ENCODE measurements at regions not wholly inside any gene's neighbourhood (a gene's known extent, or its start where the extent isn't known, plus 50 kb on each side); places are given as distances from the start of the nearest gene placed in this dataset.
"Not testable (repeated sequence)": the region's sequence is repeated elsewhere in the genome, so short reads cannot be mapped to it uniquely, and the experiment has no call there.

DNA sequence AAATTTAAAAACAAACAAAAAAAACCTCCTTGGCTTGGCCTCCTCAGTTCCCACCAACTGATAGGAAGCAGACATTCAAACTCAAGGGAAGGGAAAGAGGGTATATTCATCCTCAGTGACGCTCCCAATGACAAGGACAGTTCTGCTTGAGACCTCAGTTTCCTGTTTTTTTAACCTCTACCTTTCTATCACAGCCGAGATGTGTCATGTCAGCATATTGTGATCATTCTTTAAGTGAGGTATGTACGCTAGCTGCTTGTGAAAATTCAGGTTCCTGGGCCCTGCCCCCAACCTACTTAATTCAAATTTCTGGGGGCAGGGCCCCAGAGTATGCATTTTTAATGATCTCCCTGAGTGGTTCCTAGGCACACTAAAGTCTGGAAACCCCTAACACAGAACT, 611.9 kb upstream of the TBX3 start:
- POLR2A ChIA-PET: no interaction called here
- CTCF ChIA-PET: no interaction called here
- H3K4me3 Mint-ChIP-seq: no peak overlapping the region

DNA sequence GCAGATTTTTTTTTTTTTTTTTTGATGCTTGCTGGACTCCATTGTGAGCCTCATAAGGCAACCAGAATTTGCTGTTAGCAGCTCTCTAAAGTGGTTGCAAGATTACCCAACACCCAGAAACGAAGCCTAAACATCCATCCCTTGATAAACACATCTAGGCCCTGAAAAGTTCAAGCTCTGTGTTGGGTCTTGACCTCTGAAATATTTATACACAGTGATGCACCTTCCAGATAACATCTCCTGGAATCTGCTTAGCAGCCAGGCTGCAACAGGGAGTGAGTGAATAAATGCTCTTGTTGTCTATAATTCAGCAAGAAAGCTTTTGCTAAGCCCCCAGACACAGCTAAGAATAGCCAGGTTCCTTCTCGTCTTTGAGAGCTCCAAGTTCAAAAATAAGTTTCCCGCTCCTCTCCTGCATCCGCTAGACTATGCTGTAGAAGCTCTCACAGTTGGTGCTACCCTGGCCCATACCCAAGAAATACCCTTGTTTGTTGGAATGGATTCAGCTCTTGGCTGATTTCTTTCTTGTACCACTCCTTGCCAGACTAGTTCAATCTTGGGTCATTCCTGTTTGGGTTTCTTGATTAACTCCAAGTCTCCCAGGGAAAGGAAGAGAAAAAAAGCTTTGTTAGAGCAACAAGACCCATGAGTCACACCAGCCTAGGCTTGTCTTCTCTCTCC, 610.6 kb upstream of the TBX3 start:
- no peaks in the 10 kb centered on the region for H3K27me3 Mint-ChIP-seq
- CTCF ChIA-PET: no interaction called here

More for the DNA sequence above, 611.9 kb upstream of the TBX3 start:
- DNase-seq: no peak
- Mint-ChIP-seq H3K27ac (no peak overlapping the region), H3K36me3 (ENCODE audit: low read depth) (no peaks in the 10 kb centered on the region), H3K4me1 (no peaks in the 10 kb centered on the region), H3K9me3 (no peaks in the 10 kb centered on the region), H3K27me3 (no peaks in the 10 kb centered on the region)
- intact Hi-C loops (cut with micrococcal nuclease): loop anchor here (2.0 kb wide), 1 partner anchor 19 kb away; no protein-coding TSS in a partner anchor
- ATAC-seq (ENCODE audit: low read depth): no peak
- TF ChIP-seq, protein P1, sequence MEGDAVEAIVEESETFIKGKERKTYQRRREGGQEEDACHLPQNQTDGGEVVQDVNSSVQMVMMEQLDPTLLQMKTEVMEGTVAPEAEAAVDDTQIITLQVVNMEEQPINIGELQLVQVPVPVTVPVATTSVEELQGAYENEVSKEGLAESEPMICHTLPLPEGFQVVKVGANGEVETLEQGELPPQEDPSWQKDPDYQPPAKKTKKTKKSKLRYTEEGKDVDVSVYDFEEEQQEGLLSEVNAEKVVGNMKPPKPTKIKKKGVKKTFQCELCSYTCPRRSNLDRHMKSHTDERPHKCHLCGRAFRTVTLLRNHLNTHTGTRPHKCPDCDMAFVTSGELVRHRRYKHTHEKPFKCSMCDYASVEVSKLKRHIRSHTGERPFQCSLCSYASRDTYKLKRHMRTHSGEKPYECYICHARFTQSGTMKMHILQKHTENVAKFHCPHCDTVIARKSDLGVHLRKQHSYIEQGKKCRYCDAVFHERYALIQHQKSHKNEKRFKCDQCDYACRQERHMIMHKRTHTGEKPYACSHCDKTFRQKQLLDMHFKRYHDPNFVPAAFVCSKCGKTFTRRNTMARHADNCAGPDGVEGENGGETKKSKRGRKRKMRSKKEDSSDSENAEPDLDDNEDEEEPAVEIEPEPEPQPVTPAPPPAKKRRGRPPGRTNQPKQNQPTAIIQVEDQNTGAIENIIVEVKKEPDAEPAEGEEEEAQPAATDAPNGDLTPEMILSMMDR (IDR thresholded peaks at IDR 0.05): no peak

DNA sequence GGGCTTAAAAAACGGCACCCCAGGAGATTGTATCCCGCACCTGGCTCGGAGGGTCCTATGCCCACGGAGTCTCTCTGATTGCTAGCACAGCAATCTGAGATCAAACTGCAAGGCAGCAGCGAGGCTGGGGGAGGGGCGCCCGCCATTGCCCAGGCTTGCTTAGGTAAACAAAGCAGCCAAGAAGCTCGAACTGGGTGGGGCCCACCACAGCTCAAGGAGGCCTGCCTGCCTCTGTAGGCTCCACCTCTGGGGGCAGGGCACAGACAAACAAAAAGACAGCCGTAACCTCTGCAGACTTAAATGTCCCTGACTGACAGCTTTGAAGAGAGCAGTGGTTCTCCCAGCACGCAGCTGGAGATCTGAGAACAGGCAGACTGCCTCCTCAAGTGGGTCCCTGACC, 601.5 kb upstream of the TBX3 start:
- intact Hi-C loops (cut with micrococcal nuclease); CTCF ChIA-PET; H3K27me3 Mint-ChIP-seq; H3K9me3 Mint-ChIP-seq; H3K36me3 Mint-ChIP-seq (ENCODE audit: low read depth); ATAC-seq (ENCODE audit: low read depth); H3K4me3 Mint-ChIP-seq; POLR2A ChIA-PET; DNase-seq; H3K27ac Mint-ChIP-seq; H3K4me1 Mint-ChIP-seq: not testable (repeated sequence)

More for the DNA sequence above, 610.6 kb upstream of the TBX3 start:
- DNase-seq (no peak), ATAC-seq (ENCODE audit: low read depth) (no peak)
- Mint-ChIP-seq H3K9me3 (no peaks in the 10 kb centered on the region), H3K36me3 (ENCODE audit: low read depth) (no peaks in the 10 kb centered on the region), H3K27ac (no peak overlapping the region), H3K4me1 (no peaks in the 10 kb centered on the region), H3K4me3 (no peak overlapping the region)
- TF ChIP-seq, protein P1 (IDR thresholded peaks at IDR 0.05): no peak
- POLR2A ChIA-PET: no interaction called here
- intact Hi-C loops (cut with micrococcal nuclease): loop anchor here (2.0 kb wide), 1 partner anchor 18 kb away; no protein-coding TSS in a partner anchor

DNA sequence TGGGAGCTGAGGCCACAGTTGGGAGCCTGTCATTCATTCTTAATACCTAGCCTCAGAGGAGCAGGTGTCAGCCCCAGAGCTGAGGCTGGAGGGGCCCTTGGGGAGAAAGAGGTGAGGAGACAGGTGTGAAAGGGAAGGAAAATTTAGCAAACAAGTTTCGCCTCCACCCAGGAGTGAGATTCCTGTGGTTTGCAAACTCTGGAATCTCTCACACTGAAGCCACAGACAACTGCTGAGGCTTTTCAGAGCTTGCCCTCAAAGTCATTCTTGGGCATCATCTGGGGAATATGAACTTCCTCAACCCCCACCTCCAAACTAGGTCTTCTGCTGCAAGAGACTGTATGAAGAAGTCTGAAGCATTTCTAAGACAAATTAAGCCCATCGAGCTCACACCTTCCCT, 589.5 kb upstream of the TBX3 start:
- no peaks in the 10 kb centered on the region for H3K27me3 Mint-ChIP-seq
- CTCF ChIA-PET: no interaction called here
- no peak for ATAC-seq (ENCODE audit: low read depth)
- TF ChIP-seq, protein P1 (IDR thresholded peaks at IDR 0.05): no peak
- no peak for DNase-seq
- POLR2A ChIA-PET: no interaction called here
- no peak overlapping the region for H3K4me3 Mint-ChIP-seq
- H3K36me3 Mint-ChIP-seq (ENCODE audit: low read depth): no peaks in the 10 kb centered on the region
- no peak overlapping the region for H3K27ac Mint-ChIP-seq
- no peaks in the 10 kb centered on the region for H3K9me3 Mint-ChIP-seq
- intact Hi-C loops (cut with micrococcal nuclease): no loop called here
- H3K4me1 Mint-ChIP-seq: no peaks in the 10 kb centered on the region

DNA sequence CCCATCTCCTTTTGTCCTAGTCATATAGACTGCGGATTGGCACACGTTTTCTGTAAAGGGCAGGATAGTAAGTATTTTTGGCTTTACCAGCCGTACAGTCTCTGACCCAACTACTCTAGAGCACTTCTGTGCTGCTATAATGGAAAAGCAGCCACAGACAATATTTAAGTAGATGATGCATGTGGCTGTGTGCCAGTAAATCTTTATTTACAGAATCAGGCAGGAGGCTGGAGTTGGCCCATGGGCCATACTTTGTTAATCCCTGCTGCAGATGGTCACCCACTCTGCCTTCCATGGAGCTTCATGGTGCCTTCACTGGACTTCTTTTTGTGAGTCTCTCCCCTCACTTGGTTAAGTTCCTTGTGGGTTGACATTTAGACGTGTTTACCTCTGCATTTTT, 584.5 kb upstream of the TBX3 start:
- Mint-ChIP-seq H3K9me3 (no peaks in the 10 kb centered on the region), H3K27me3 (no peaks in the 10 kb centered on the region), H3K4me3 (no peak overlapping the region), H3K36me3 (ENCODE audit: low read depth) (no peaks in the 10 kb centered on the region), H3K4me1 (no peaks in the 10 kb centered on the region), H3K27ac (no peak overlapping the region)
- DNase-seq (no peak), ATAC-seq (ENCODE audit: low read depth) (no peak)
- TF ChIP-seq, protein P1 (IDR thresholded peaks at IDR 0.05): no peak
- intact Hi-C loops (cut with micrococcal nuclease): no loop called here
- CTCF ChIA-PET: no interaction called here
- POLR2A ChIA-PET: no interaction called here

DNA sequence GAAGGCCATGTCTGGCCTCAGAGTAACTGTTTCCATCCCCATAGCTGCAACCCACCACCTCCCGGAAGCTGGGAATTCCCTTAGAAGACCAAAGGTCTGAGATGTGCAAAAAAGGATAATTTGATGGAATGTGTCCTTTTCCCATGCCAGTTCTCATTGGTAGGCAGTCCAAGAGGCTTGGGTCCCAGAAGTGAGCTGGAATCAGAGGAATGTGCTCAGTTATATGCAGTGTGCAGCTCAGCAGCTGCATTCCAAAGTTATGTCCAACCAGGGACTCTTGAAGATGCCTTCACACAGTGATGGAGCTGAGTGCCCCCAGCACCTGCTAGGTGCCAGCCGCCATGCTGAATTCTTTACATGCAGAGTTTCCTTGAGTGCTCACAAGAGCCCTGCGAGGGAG, 583.9 kb upstream of the TBX3 start:
- TF ChIP-seq, protein P1 (IDR thresholded peaks at IDR 0.05): no peak
- Mint-ChIP-seq H3K27ac (no peak overlapping the region), H3K4me3 (no peak overlapping the region), H3K36me3 (ENCODE audit: low read depth) (no peaks in the 10 kb centered on the region), H3K4me1 (no peaks in the 10 kb centered on the region), H3K27me3 (no peaks in the 10 kb centered on the region), H3K9me3 (no peaks in the 10 kb centered on the region)
- CTCF ChIA-PET: no interaction called here
- no peak for ATAC-seq (ENCODE audit: low read depth)
- DNase-seq: no peak
- POLR2A ChIA-PET: no interaction called here
- intact Hi-C loops (cut with micrococcal nuclease): no loop called here

Data from activated B cell treated with CpG ODN at 0.5 μM for 24 hours (primary cell).